ENCODE measurements at regions not wholly inside any gene's neighbourhood (a gene's known extent, or its start where the extent isn't known, plus 50 kb on each side); places are given as distances from the start of the nearest gene placed in this dataset.

GRCh38 chr21:28068455-28069358 is 924.0 kb downstream of the LTN1 start:
- Mint-ChIP-seq H3K27ac (no peak overlapping the region), H3K9me3 (peaks cover 5% of the 10 kb centered on the region), H3K36me3 (no peaks in the 10 kb centered on the region), H3K4me3 (no peak overlapping the region), H3K27me3 (ENCODE audit: insufficient read depth, low read depth) (peaks cover 2% of the 10 kb centered on the region), H3K4me1 (peaks cover 7% of the 10 kb centered on the region)
- Histone ChIP-seq H3K79me2 (ENCODE audit: low read depth) (no peaks in the 10 kb centered on the region), H2AFZ (replicated peaks) (no peak overlapping the region), H3K4me3 (no peak overlapping the region), H3K27me3 (no peaks in the 10 kb centered on the region), H4K20me1 (ENCODE audit: low read depth) (no peaks in the 10 kb centered on the region), H3K36me3 (no peaks in the 10 kb centered on the region), H3K9ac (no peak overlapping the region), H3K27ac (no peak overlapping the region), H3F3A (ENCODE audit: low read depth) (peaks cover 15% of the 10 kb centered on the region), H3K4me2 (peak overlapping the region; percentile 59), H3K4me1 (peaks cover 18% of the 10 kb centered on the region), H3K9me3 (ENCODE audit: low read depth) (no peaks in the 10 kb centered on the region)
- TF ChIP-seq CTCF (IDR thresholded peaks at IDR 0.05) (no peak), EZH2phosphoT487 (IDR thresholded peaks at IDR 0.05) (no peak), EZH2 (IDR thresholded peaks at IDR 0.05) (no peak)
- DNase-seq (ENCODE audit: low spot score) = peak; percentile 23

- no peaks in the 10 kb centered on the region for H3K27me3 Mint-ChIP-seq (ENCODE audit: insufficient read depth, low read depth)
- Histone ChIP-seq H3K4me2 (no peak overlapping the region), H2AFZ (replicated peaks) (no peak overlapping the region), H3K4me3 (no peak overlapping the region), H3K9me3 (ENCODE audit: low read depth) (no peaks in the 10 kb centered on the region), H3K27ac (no peak overlapping the region), H3K4me1 (peaks cover 18% of the 10 kb centered on the region), H4K20me1 (ENCODE audit: low read depth) (no peaks in the 10 kb centered on the region), H3K9ac (no peak overlapping the region), H3F3A (ENCODE audit: low read depth) (peaks cover 15% of the 10 kb centered on the region), H3K27me3 (no peaks in the 10 kb centered on the region), H3K36me3 (no peaks in the 10 kb centered on the region), H3K79me2 (ENCODE audit: low read depth) (no peaks in the 10 kb centered on the region)
- H3K4me1 Mint-ChIP-seq = peaks cover 7% of the 10 kb centered on the region
- no peak for TF ChIP-seq CTCF (IDR thresholded peaks at IDR 0.05)
- no peak for TF ChIP-seq EZH2phosphoT487 (IDR thresholded peaks at IDR 0.05)
- TF ChIP-seq EZH2 (IDR thresholded peaks at IDR 0.05) = no peak
- H3K9me3 Mint-ChIP-seq = no peaks in the 10 kb centered on the region
- H3K4me3 Mint-ChIP-seq = no peak overlapping the region
- no peaks in the 10 kb centered on the region for H3K36me3 Mint-ChIP-seq
- DNase-seq (ENCODE audit: low spot score) = no peak
- no peak overlapping the region for H3K27ac Mint-ChIP-seq
Observed at GRCh38 chr21:28066596-28067387, 925.9 kb downstream of the LTN1 start.

- no peak overlapping the region for H3K4me3 Mint-ChIP-seq
- no peaks in the 10 kb centered on the region for H3K9me3 Mint-ChIP-seq
- DNase-seq (ENCODE audit: low spot score) = no peak
- no peaks in the 10 kb centered on the region for H3K27me3 ChIP-seq
- H3K36me3 Mint-ChIP-seq = no peaks in the 10 kb centered on the region
- H3K9ac ChIP-seq = no peak overlapping the region
- no peak overlapping the region for H3K4me2 ChIP-seq
- no peaks in the 10 kb centered on the region for H3K9me3 ChIP-seq (ENCODE audit: low read depth)
- no peak overlapping the region for H2AFZ ChIP-seq (replicated peaks)
- H3K4me1 ChIP-seq = peaks cover 18% of the 10 kb centered on the region
- H3K27me3 Mint-ChIP-seq (ENCODE audit: insufficient read depth, low read depth) = no peaks in the 10 kb centered on the region
- H3K4me3 ChIP-seq = no peak overlapping the region
- no peak overlapping the region for H3K27ac Mint-ChIP-seq
- H3K36me3 ChIP-seq = no peaks in the 10 kb centered on the region
- H3K4me1 Mint-ChIP-seq = peaks cover 7% of the 10 kb centered on the region
- TF ChIP-seq EZH2 (IDR thresholded peaks at IDR 0.05) (no peak), CTCF (IDR thresholded peaks at IDR 0.05) (no peak), EZH2phosphoT487 (IDR thresholded peaks at IDR 0.05) (no peak)
- H3K79me2 ChIP-seq (ENCODE audit: low read depth) = no peaks in the 10 kb centered on the region
- H3F3A ChIP-seq (ENCODE audit: low read depth) = peaks cover 15% of the 10 kb centered on the region
- H4K20me1 ChIP-seq (ENCODE audit: low read depth) = no peaks in the 10 kb centered on the region
- no peak overlapping the region for H3K27ac ChIP-seq
Observed at GRCh38 chr21:28066076-28066475, 926.6 kb downstream of the LTN1 start.
